Left hindlimb (tissue), 1 donor: ENCODE measurements at regions not wholly inside any gene's neighbourhood (a gene's known extent, or its start where the extent isn't known, plus 50 kb on each side); places are given as distances from the start of the nearest gene placed in this dataset.

Experiments used
- DNase-seq: peaks from one replicate; pipeline ENCODE4 v3.0.0-alpha.2; 2018

DNA sequence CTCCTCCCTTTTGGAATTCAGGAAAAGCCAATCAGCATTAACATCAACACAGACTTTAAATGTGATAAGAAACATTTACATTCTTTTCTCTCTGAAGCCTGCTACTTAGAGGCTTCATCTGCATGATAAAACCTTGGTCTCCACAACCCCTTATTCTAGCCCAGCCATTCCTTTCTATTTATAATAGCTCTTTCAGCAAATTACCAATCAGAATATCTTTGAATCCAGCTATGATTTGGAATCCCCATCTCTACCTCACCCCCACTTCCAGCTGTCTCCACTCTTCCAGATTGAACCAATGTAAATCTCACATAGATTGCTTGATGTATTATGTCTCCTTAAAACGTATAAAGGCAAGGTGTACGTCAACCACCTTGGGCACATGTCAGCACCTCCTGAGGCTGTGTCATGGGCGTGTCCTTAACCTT lies 139.7 kb downstream of the TUSC7 start:
- no peak for DNase-seq

DNA sequence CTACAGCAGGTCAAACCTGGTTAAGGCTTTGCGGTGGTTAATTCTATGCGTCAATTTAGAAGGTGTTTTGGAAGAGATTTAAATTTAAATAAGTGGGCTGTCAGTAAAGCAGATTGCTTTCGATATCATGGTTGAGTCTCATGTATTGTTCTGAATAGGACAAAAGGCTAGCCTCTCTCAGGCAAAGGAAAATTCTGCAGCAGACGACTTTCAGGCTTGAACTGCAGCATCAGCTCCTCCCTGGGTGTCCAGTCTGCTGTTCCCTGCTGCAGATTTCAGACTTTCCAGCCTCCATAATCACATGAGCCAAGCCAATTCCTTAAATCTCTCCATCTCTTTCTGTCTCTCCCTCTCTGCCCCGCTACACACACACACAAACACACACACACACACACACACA lies 143.2 kb downstream of the TUSC7 start:
- no peak for DNase-seq

DNA sequence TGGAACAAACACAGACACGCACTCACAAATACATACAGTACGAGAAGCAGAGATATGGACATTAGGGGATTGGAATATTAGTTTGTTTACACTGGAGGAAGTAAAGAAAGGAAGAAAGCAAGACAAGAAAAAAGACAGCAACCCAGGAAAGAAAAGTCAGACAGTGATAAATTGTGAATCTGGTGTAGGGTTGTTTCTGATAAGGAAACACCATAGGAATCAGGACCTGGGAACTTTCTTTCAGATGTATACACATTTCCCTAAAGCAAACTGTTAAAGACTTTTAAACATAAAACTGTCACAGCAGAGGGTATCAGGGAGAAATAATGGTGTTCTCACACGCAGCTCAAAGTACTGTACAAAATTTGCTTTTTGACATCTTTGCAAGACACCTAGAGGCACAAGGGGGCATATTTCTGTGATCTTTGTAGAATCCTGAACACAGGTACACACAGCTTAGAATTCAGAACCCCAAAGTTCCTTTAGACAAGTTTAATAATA lies 153.7 kb downstream of the TUSC7 start:
- DNase-seq: no peak

DNA sequence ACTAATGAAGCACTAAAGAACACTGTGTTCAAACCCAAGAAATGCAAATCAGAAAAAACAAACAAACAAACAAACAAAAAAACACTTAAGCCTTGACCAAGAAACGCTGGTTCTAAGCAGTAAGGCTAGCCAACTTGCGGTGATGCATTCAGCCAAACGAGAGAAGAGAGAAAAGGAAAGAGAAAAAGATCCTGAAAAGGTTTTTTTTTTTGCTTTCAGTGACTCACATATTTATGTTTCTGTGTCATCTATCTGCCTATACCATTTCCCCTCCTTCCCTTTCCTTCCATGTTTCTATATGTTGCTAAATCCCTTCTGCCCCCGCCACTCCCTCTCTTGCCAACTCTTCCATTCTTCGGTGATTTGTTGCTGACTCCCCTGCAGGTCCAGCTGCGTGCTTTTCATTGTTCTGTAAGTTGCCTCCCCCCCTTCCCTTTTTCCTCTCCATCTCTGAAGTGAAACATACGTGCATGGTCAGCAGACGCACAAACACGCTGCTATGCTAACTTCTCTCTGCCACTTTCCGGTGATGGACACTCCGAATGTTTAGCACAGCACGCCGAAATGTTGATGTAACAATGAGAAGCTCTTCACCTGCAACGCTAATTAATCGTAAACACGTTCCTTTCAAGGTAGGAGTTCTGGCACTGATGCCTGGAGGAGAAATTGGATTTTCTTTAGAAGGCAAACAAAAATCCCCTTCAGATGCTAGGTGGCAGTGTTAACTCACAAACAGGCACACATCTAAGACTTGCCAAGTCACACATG lies 154.4 kb downstream of the TUSC7 start:
- DNase-seq: no peak

DNA sequence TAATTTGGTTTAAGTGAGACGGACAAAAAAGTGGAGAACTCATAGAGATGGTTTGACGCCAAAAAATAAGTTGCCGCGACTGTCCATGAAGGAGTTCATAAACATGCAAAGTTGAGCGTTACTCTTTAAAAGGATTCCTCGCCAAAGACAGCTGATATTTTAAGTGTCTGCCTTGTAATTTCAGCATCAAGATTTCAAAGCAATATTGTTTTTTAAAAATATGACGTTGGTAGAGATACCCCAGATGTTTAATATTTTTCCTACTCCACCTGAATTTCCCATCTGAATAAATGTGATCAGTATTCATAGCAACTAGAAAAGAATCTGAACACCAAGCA lies 155.0 kb downstream of the TUSC7 start:
- DNase-seq: no peak

DNA sequence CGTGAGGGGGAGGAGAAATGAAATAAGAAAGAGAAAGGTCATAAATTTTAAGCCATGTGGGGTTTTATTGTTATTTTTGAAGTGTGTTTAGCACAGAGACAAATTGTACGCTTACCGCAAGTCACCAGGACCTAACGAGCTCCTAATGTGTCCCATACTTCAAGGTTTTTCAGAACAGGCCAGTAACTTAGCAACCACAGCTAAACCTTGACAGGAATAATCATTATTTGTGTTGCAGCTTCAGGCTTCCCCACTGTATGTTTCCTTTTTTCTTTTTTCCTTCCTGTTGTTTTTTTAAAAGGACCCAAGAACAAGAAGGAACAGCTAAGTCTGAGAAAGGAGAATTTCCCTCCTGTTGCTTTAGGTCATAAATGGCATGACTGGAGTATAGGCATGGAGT lies 160.8 kb downstream of the TUSC7 start:
- DNase-seq: no peak

DNA sequence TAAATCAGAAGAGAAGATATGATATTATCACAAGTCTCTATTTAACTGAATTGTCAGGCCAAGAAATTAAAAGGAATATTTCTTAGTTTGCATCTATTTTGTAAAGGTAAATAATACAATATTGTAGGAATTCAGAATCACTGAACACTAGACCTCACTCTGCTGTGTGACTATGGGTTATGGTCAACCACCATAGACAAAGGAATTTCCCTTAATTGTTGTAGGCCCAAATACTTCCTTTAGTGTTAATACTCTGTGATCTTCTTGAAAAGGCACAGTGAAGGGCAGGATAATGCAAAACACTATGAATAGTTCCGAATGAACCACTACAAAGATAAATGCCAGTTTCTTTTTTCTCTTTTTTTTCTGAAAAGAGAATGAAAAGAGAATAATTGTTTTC lies 162.3 kb downstream of the TUSC7 start:
- DNase-seq: no peak

DNA sequence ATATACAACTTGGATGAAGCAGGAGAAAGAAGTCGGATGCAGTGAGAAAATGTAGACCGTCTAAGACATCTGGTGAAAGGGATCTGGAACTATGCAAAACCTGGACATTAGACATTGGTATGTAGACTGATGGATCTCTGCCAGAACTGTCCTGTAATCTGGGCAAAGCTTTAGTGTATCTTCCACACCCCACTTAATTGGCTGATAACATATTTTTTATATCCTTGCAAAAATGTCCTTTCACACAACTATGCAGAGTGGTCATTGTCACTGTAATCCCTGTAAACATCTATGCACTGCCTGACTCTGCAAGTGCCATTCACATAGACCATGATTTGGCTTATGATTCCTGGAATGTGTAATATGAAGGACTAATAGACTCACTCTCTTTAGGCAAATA lies 163.1 kb downstream of the TUSC7 start:
- no peak for DNase-seq

DNA sequence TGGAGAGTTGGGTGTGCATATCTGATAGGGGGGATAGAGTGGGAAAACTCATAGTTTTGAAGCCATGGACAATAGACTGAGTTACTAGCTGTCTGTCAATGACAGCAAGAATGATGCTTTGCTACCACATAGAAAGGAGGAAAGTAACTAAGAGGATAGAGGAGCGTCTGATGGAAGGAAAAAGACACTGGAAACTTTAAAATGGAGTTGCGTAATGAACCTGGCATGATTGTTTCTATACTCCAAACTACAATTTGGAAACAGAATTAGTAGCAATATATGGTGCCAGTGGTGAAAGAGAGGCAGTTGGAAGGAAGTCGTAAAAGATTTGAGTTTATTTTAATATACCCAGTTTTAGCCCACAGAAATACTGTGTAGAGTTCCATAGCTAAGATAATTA lies 163.6 kb downstream of the TUSC7 start:
- no peak for DNase-seq

DNA sequence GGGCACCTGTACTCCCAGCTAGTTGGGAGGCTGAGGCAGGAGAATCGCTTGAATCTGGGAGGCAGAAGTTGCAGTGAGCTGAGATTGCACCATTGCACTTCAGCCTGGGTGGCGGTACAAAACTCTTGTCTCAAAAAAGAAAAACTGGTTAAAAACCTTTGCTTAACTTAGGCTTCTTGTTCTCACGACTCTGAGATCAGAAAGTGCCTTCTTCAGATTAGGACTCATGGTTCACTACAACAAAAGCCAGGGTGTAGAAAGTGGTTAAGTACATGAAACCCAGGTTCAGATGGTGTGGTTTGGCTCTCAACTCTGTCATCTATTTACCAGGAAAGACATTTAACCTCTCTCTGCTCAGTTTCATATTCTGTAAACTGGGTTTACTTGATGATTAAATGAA lies 168.4 kb downstream of the TUSC7 start:
- DNase-seq: no peak

DNA sequence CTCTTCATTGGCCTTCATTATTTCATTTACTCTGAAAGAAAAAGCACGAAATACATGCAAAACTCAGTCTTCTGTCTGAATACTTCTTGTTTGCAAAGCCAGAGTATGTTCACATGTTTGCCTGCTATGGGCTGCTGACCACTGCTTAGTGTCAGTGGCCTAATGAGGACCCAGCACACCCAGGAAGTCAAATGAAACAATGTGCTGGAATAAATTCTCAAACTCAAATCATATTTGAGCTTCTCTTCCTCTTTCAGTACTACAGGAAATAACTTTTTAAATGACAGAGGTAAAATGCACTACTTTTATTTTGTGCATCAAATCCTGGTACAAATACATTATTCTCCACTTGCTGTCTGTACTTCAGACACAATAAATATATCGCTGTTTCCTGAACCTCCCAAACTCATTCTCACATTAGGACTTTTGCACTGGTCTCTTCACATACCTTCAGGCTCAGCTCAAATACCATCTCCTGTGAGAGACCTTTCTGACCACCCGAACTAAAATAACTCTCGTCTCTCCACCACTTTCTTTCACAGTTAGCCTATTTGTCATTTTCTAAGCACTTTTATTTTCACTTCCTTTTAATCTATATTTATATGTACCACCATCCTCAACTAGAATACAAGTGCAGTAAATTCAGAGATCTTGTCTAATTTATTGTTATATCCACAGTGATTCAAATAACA lies 176.8 kb downstream of the TUSC7 start:
- DNase-seq: no peak

DNA sequence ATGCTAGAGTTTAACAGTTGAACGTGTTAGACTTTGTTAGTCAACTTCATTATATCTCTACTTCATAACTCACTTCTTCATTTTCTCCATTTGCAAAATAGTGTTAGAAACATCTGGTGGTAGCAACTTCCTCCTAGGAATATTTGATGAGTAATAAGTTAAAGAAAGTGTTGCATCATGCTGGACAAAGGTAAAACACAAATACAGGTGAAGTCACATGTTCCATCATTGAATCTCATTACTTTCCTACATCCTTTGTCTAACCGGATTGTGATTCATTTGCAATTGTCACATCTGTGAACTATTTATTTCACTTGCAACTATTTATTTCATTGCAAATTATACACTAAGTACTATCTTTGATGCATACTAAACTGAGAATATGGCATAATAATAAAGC lies 186.5 kb downstream of the TUSC7 start:
- DNase-seq: no peak

DNA sequence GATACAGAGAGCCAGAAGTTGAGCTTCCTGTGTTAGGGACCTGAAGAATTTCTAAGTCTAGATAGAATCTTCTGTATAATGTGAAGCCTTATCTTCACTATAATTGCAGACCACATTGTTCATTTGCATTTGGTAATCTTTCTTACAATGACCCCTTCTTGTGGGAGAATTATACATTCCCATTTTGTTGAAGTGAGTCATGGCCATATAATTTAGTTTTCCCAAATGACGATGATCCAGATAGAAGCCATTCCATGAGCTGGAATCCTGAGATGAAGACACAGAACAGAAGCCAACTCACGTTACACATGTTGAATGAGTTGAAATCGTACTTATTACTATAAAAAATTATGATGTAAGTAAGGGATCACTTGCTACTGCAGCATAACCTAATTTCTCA lies 187.8 kb downstream of the TUSC7 start:
- DNase-seq: no peak

DNA sequence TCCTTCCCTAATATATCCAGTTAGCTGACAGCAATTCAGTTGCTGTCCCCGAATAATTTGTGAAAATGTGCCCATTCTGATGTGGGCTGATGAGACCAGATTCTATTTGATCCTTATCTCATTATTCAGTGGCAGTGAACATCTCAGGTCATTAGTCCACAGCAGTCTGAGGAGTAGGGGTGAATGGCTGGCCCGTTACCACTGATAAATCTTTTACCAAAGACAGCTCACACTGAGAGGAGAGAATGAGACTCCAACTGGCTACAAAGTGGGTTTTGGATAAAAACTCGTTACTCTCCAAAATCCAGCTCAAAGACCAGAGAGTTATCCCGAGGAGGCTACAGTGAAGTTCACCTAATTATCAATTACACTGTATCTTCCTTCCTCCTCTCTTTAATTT lies 189.7 kb downstream of the TUSC7 start:
- no peak for DNase-seq

DNA sequence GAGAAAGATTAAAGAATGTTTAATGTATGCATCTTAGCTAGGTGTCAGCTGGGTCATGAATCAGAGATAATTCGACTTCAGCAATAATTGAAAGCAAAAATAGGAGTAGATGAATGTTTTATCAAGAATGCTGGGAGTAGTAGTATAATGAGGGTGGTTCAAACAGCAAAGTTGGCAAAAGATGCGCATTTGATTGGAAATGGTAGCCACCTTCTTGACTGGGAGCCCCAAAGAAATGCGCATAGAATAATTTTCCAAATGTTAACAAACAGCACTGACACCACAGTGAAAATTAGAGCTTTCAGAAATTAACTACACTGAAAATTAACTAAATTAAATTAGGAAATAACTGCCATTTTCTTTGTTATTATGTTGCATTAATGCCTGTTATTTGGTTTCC lies 195.8 kb downstream of the TUSC7 start:
- no peak for DNase-seq

DNA sequence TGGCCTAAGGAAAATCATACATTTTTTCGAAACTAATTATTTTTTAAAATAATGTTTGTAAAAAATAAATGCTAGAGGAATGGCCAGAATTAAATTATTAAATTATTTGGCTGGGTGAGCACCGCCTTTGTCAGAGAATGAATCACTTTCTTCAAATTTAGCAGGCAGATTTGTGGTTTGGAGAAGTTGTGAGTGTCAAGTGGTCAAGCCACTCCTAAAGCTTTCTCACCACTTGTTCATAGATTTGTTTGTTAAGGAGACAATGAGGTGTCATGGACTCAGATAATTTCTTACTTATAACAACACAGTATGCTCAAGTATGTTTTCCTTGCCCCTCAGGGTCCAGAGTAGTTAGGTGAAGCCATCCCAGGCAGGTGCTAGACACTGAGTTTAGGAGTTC lies 196.2 kb downstream of the TUSC7 start:
- DNase-seq: no peak

DNA sequence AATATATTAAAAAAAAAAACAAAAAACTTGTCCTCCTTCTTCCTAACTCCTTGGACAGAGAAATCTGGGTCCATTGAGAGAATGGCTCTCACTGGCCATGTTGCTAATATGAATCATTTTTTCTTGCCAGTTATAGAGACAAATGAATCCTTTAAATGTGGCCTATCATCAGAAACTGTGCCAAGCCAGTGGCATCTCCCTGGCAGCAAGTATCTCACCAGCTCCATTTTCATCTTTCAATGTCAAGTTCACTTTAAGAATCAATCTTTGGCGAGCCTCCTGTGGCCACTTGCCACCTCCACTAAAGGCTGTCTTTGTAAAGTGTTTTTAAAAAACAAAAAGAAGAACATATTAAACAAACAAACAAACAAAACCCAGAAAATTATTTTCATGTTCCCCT lies 202.5 kb downstream of the TUSC7 start:
- DNase-seq: no peak

DNA sequence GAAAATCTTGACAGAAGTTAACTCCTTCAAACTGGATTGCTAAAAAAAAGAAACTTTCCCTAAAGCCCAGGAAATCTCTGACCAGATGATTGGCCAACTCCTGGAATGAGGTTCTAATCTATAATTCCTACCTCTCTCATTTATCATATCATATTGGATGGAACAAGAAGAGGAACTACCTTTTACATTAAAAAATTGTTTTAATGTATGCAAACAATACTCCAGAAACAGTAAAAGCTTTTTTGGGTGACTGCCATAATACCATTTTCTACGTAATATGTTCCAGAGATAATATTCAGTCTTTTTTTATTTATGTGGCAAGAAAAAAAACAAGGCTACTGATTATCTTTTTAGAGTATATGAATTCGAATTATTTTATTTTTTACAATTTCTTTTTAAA lies 204.4 kb downstream of the TUSC7 start:
- DNase-seq: no peak

DNA sequence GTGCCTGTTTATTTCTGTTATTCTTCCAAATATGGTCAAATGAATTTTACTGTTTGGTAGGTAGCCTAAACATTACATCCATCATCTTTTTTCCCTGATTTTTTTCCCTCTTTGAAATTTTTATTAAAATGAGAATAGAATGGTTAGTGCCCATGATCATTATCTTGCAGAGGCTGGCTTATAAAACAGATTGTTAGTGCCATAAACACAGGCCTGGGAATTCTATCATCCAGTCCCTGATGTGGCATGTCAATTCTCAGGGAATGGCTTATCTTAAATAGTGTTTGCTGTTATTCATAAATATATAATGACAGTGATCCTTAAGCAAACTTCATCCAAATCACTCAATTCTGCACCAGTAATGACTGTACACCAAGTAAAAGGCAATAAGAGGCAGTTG lies 207.3 kb downstream of the TUSC7 start:
- DNase-seq: no peak

DNA sequence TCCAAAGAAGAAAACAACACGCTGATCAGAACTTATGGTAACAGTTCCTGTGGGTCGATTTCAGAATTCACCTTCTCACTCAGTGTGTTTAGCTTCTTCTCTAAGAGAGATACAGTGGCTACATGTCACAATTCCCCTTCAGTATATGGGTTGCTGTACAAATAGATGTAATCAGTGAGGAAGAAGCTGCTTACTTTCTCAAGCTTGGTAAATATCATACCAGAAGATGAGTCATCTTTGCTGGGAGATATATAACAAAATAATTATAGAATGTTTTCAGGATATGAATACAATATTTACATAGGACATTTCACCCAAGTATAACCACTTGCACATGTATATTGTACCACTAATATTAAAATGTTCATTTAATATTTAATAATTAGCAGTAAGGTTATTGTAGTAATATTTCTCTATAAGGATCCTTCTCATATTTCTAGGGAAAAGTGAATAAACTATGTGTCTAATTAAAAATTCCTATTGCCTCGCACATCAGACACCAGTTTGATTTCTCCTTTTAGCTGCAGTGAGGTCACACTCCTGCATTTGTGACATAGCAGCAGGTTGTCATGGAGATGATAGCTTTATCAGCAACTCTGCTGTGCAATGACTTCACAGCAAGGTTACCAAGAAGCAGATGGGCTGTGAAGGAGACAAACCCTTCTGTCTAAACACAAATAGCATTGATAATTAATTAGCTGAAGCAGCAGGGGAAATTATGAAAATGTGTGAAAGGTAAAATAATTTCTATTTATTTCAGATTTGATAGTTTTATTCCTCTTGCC lies 211.4 kb downstream of the TUSC7 start:
- no peak for DNase-seq

DNA sequence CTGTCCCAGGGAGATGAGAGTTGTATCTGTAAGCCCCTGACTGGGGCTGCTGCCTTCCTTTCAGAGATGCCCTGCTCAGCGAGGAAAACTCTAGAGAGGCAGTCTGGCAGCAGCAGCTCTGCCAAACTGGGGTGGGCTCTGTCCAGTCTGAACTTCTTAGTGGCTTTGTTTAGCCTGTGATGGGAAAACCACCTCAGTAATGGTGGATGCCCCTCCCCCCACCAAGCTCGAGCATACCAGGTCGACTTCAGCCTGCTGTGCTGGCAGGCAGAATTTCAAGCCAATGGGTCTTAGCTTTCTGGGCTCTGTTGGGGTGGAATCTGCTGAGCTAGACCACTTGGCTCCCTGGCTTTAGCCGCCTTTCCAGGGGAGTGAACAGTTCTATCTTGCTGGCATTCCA lies 218.3 kb downstream of the TUSC7 start:
- no peak for DNase-seq

DNA sequence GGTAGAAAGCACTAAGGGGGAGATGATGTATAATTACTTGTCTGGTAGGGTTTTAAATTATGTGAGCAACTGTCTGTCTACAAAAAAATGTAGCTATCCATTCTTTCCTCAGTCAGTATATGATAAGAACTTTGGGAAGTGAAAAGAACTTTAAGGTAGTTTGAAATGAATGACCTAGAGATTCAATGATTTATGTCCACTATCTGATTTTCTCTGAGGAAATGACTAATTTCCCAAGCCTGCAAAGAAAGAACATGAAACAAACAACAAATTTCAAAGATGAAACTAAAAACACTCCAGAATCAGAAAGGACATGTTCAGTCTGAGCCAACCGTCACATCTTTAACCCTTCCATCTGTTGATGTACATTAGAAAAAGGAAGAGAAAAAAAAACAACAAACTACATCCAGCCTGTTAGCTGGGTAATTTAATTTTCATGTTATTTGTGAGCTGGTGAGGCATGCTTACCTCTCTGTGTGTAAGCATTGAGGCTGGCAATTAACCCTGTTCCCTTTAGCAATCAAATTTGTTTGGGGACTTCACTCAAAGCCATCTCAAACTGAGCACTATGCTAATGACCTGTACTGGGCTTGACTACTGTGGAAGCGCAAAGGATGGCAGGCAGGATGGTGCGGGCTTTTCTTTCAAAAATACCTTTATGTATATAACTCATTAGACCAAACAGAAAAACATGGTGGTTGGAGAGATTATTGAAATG lies 220.1 kb downstream of the TUSC7 start:
- no peak for DNase-seq

DNA sequence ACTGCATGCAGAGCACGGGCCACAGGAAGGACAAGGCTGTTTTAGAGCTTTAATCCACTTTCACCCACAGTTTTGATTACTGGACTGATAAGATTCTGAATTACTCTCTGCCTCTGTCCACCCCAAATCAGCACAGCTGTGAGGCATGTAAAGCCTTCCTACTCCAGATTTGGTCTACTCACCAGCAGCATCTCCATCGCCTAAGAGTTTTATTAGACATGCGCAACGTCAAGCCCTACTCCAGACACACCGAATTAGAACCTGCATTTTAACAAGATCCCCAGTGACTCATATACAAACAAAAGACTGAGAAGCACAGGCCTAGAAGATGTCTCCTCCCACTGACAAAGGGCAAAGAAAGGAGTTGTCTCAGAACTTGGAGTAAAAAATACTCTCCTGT lies 221.2 kb downstream of the TUSC7 start:
- DNase-seq: no peak
